Activated CD4-positive, CD25-positive, alpha-beta regulatory T cell (primary cell): ENCODE measurements at regions not wholly inside any gene's neighbourhood (a gene's known extent, or its start where the extent isn't known, plus 50 kb on each side); places are given as distances from the start of the nearest gene placed in this dataset.
A peak's percentile ranks its signal among the peaks of the same experiment; 100 is the strongest.
"Not testable (repeated sequence)": the region's sequence is repeated elsewhere in the genome, so short reads cannot be mapped to it uniquely, and the experiment has no call there.

Source experiments
- DNase-seq, 4 experiments: peaks; one replicate each; lab custom pipeline; 2025; lab: John Stamatoyannopoulos, UW

- no peak for DNase-seq
Measured at GRCh38 chr3:66803721-66804695, 194.1 kb upstream of the KBTBD8 start.

- DNase-seq = no peak
Measured at GRCh38 chr3:66808891-66809594, 189.1 kb upstream of the KBTBD8 start.

- DNase-seq = no peak
Measured at GRCh38 chr3:66809595-66809958, 188.5 kb upstream of the KBTBD8 start.

GRCh38 chr3:66812136-66812535, 186.0 kb upstream of the KBTBD8 start:
- no peak for DNase-seq

GRCh38 chr3:66812741-66813140, 185.4 kb upstream of the KBTBD8 start:
- DNase-seq = no peak

- DNase-seq = no peak
Measured at GRCh38 chr3:66816090-66816761, 181.9 kb upstream of the KBTBD8 start.

- no peak for DNase-seq
Measured at GRCh38 chr3:66817951-66818557, 180.1 kb upstream of the KBTBD8 start.

GRCh38 chr3:66819993-66820501, 178.1 kb upstream of the KBTBD8 start:
- no peak for DNase-seq

GRCh38 chr3:66822186-66823008, 175.7 kb upstream of the KBTBD8 start:
- peak; percentile 26 to 53 (median 44) for DNase-seq

- DNase-seq = no peak
Measured at GRCh38 chr3:66823009-66823397, 175.1 kb upstream of the KBTBD8 start.

GRCh38 chr3:66823532-66823931, 174.6 kb upstream of the KBTBD8 start:
- DNase-seq = no peak

- no peak for DNase-seq
Measured at GRCh38 chr3:66825375-66825774, 172.7 kb upstream of the KBTBD8 start.

GRCh38 chr3:66827726-66828125, 170.4 kb upstream of the KBTBD8 start:
- no peak for DNase-seq

- DNase-seq = no peak
Measured at GRCh38 chr3:66828303-66828702, 169.8 kb upstream of the KBTBD8 start.

- DNase-seq = no peak
Measured at GRCh38 chr3:66830301-66830700, 167.8 kb upstream of the KBTBD8 start.

GRCh38 chr3:66831931-66832330, 166.2 kb upstream of the KBTBD8 start:
- DNase-seq = no peak

- DNase-seq = no peak
Measured at GRCh38 chr3:66836363-66837152, 161.5 kb upstream of the KBTBD8 start.

- no peak for DNase-seq
Measured at GRCh38 chr3:66838704-66839103, 159.4 kb upstream of the KBTBD8 start.

GRCh38 chr3:66839508-66839907, 158.6 kb upstream of the KBTBD8 start:
- no peak for DNase-seq

- DNase-seq = not testable (repeated sequence)
Measured at GRCh38 chr3:66842761-66843464, 155.2 kb upstream of the KBTBD8 start.
